ENCODE measurements at regions not wholly inside any gene's neighbourhood (a gene's known extent, or its start where the extent isn't known, plus 50 kb on each side); places are given as distances from the start of the nearest gene placed in this dataset.

DNA sequence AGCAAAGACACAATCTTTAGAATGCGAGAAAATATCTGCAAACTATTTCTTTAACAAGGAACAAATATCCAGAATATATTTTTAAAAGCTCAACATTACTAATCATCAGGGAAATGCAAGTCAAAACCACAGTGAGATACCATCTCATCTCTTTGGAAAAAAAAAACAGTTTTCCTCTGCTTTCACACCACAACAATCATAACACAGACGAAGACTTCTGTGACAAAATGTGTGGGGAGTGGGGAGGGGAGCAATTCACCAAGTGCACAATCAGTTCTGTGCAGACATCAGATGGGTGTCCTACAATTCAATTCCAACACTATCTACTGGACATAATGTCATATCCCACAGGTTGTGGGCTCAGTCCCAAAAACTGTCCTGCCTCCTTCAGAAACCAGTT is 293.2 kb upstream of the SLC7A11 start:
- TF ChIP-seq, protein P1, sequence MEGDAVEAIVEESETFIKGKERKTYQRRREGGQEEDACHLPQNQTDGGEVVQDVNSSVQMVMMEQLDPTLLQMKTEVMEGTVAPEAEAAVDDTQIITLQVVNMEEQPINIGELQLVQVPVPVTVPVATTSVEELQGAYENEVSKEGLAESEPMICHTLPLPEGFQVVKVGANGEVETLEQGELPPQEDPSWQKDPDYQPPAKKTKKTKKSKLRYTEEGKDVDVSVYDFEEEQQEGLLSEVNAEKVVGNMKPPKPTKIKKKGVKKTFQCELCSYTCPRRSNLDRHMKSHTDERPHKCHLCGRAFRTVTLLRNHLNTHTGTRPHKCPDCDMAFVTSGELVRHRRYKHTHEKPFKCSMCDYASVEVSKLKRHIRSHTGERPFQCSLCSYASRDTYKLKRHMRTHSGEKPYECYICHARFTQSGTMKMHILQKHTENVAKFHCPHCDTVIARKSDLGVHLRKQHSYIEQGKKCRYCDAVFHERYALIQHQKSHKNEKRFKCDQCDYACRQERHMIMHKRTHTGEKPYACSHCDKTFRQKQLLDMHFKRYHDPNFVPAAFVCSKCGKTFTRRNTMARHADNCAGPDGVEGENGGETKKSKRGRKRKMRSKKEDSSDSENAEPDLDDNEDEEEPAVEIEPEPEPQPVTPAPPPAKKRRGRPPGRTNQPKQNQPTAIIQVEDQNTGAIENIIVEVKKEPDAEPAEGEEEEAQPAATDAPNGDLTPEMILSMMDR (IDR thresholded peaks at IDR 0.05; ENCODE audit: partially characterized antibody, unreplicated experiment): no peak
- DNase-seq: no peak
- peaks cover 5% of the 10 kb centered on the region for H3K9me3 Mint-ChIP-seq (ENCODE audit: unreplicated experiment)

DNA sequence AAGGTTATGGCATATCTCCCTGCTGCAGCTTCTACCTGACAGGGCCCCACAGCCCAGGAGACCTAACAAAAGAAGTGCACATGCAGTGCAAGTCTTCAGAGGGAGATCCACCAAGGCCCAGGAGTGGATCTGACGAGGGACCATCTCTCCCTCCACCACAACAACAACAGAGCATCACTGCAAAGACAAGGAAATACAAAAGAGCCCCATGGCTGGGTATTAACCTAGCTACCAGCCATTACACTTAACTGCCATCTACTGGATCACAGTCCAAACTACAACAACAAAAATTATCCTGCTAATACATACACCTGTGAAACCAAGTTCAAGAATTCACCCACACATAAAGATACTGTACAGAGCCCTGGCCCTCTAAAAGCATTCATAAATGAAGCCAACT is 280.2 kb upstream of the SLC7A11 start:
- Mint-ChIP-seq H3K27me3 (ENCODE audit: unreplicated experiment) (no peaks in the 10 kb centered on the region), H3K4me3 (ENCODE audit: unreplicated experiment) (no peak overlapping the region), H3K36me3 (ENCODE audit: unreplicated experiment) (peaks cover 8% of the 10 kb centered on the region), H3K27ac (ENCODE audit: unreplicated experiment) (no peak overlapping the region), H3K4me1 (ENCODE audit: low read depth, unreplicated experiment) (no peaks in the 10 kb centered on the region), H3K9me3 (ENCODE audit: unreplicated experiment) (no peaks in the 10 kb centered on the region)
- TF ChIP-seq, protein P1 (IDR thresholded peaks at IDR 0.05; ENCODE audit: partially characterized antibody, unreplicated experiment): no peak
- no peak for DNase-seq

More for the DNA sequence above, 293.2 kb upstream of the SLC7A11 start:
- H3K4me3 Mint-ChIP-seq (ENCODE audit: unreplicated experiment): no peak overlapping the region
- H3K36me3 Mint-ChIP-seq (ENCODE audit: unreplicated experiment): peaks cover 9% of the 10 kb centered on the region
- peaks cover 1% of the 10 kb centered on the region for H3K27me3 Mint-ChIP-seq (ENCODE audit: unreplicated experiment)
- no peaks in the 10 kb centered on the region for H3K4me1 Mint-ChIP-seq (ENCODE audit: low read depth, unreplicated experiment)
- H3K27ac Mint-ChIP-seq (ENCODE audit: unreplicated experiment): no peak overlapping the region

DNA sequence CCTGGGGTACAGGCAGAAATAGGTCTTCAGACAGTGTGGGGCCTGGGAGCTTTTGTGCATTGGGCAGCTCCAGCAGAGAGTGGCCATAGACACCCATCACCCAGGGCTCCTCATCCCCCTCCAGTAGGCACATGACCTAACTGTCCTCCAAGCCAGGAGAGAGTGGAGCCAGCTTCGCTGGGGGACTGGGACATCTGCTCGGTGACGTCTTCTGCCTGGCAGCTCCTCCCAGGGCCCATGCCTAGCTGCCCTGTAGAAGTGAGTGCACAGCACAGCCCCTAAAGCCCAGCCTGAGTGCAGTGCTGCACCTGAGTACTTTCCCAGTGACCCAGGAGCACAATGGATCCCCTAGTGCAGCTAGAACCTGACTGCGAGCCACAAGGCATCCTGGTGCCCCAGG is 279.7 kb upstream of the SLC7A11 start:
- Mint-ChIP-seq H3K9me3 (ENCODE audit: unreplicated experiment) (no peaks in the 10 kb centered on the region), H3K4me3 (ENCODE audit: unreplicated experiment) (no peak overlapping the region), H3K27me3 (ENCODE audit: unreplicated experiment) (no peaks in the 10 kb centered on the region), H3K36me3 (ENCODE audit: unreplicated experiment) (peaks cover 8% of the 10 kb centered on the region), H3K27ac (ENCODE audit: unreplicated experiment) (no peak overlapping the region), H3K4me1 (ENCODE audit: low read depth, unreplicated experiment) (no peaks in the 10 kb centered on the region)
- DNase-seq: no peak
- TF ChIP-seq, protein P1 (IDR thresholded peaks at IDR 0.05; ENCODE audit: partially characterized antibody, unreplicated experiment): no peak

DNA sequence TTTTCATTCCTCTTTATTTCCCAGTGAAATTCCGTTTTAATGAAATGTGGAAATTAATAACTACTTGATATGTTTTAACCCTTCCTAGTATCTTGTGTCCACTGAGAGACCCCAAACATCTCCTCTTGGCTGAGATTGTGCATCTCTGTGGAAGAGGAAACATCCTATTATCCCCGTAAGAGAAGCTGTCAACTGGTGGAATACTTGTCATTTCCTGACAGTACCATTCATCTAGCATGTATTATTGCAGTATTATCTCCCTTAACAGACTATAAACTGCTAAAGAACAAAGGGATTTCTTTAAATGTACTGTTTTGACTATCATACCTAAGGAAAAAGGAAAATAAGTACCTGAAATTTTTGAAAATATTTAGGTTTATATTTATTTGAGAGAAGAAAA is 277.3 kb upstream of the SLC7A11 start:
- H3K36me3 Mint-ChIP-seq (ENCODE audit: unreplicated experiment): no peaks in the 10 kb centered on the region

DNA sequence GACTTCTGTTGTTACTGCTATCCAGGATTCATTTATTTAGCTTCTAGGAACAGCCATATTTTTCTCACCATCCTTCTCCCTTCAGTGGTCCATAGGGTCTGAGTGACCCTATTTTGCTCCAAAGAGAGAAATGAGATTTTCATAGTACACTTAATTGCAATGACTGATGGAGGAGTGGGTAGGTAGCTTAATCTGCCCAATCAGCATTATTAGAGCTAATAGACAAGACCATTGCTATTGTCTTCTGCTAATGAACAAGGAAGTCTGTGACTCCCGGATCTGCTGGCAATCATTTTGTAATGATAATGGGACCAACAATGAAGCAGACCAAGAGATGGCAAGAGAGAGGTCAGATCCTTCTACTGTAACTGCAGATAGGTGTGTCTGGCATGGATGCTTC is 271.4 kb upstream of the SLC7A11 start:
- DNase-seq: no peak
- TF ChIP-seq, protein P1 (IDR thresholded peaks at IDR 0.05; ENCODE audit: partially characterized antibody, unreplicated experiment): no peak
- no peak overlapping the region for H3K27ac Mint-ChIP-seq (ENCODE audit: unreplicated experiment)
- no peaks in the 10 kb centered on the region for H3K36me3 Mint-ChIP-seq (ENCODE audit: unreplicated experiment)
- H3K4me3 Mint-ChIP-seq (ENCODE audit: unreplicated experiment): no peak overlapping the region
- no peaks in the 10 kb centered on the region for H3K27me3 Mint-ChIP-seq (ENCODE audit: unreplicated experiment)
- H3K9me3 Mint-ChIP-seq (ENCODE audit: unreplicated experiment): no peaks in the 10 kb centered on the region
- no peaks in the 10 kb centered on the region for H3K4me1 Mint-ChIP-seq (ENCODE audit: low read depth, unreplicated experiment)

More for the DNA sequence above, 277.3 kb upstream of the SLC7A11 start:
- H3K27me3 Mint-ChIP-seq (ENCODE audit: unreplicated experiment): no peaks in the 10 kb centered on the region
- no peaks in the 10 kb centered on the region for H3K9me3 Mint-ChIP-seq (ENCODE audit: unreplicated experiment)
- H3K4me3 Mint-ChIP-seq (ENCODE audit: unreplicated experiment): no peak overlapping the region
- TF ChIP-seq, protein P1 (IDR thresholded peaks at IDR 0.05; ENCODE audit: partially characterized antibody, unreplicated experiment): no peak
- no peaks in the 10 kb centered on the region for H3K4me1 Mint-ChIP-seq (ENCODE audit: low read depth, unreplicated experiment)
- no peak for DNase-seq
- H3K27ac Mint-ChIP-seq (ENCODE audit: unreplicated experiment): no peak overlapping the region
